Testis (tissue), 2 donors: ENCODE measurements at regions not wholly inside any gene's neighbourhood (a gene's known extent, or its start where the extent isn't known, plus 50 kb on each side); places are given as distances from the start of the nearest gene placed in this dataset.

Source experiments
- DNase-seq: peaks from one replicate; pipeline ENCODE4 v3.0.0-alpha.2; 2019
- H3K27ac ChIP-seq, 2 donors: fragments of 200-600 bp; sonication (generic); one replicate each; pipeline ENCODE4 v1.5.1; 2019
- H3K27me3 ChIP-seq: fragments of 200-600 bp; sonication (generic); one replicate; pipeline ENCODE4 v1.5.1; 2019
- H3K36me3 ChIP-seq: fragments of 200-600 bp; sonication (generic); one replicate; pipeline ENCODE4 v1.5.1; 2017; ENCODE audit warnings: low read depth; ENCODE audit errors: missing control alignments
- H3K4me1 ChIP-seq: fragments of 200-600 bp; sonication (generic); one replicate; pipeline ENCODE4 v1.5.1; 2019
- H3K4me3 ChIP-seq, 2 donors: fragments of 200-600 bp; sonication (generic); one replicate each; pipeline ENCODE4 v1.5.1; 2017 to 2019
- H3K9me3 ChIP-seq: fragments of 200-600 bp; sonication (generic); one replicate; pipeline ENCODE4 v1.5.1; 2017
- POLR2A ChIP-seq: fragments of 450-650 bp; IDR thresholded peaks from one replicate; pipeline ENCODE4 v1.6.1; 2017; ENCODE audit warnings: antibody characterized with exemption, mild to moderate bottlenecking, moderate library complexity
- WGBS, 2 donors: methylation state at CpG; one replicate each; pipeline ENCODE4 v1.1.5; 2018; 5-methylcytosine and 5-hydroxymethylcytosine counted together
- intact Hi-C: fragments of 100-400 bp; cut with DNase I; formaldehyde crosslinking; loops from one replicate; pipeline ENCODE4 v1.15.1; 2023; ENCODE audit warnings: low total_unique reads
- TF ChIP-seq, protein P1 (sequence below), 3 experiments: fragments of 450-650 bp in 2 of 3; fragments of 200-600 bp in 1 of 3; sonication (generic) in 1 of 3; IDR thresholded peaks; one replicate each; pipeline ENCODE4 v1.5.1; 2016 to 2019; ENCODE audit warnings: antibody characterized with exemption in 3 of 3, mild to moderate bottlenecking in 2 of 3, moderate library complexity in 1 of 3

DNA sequence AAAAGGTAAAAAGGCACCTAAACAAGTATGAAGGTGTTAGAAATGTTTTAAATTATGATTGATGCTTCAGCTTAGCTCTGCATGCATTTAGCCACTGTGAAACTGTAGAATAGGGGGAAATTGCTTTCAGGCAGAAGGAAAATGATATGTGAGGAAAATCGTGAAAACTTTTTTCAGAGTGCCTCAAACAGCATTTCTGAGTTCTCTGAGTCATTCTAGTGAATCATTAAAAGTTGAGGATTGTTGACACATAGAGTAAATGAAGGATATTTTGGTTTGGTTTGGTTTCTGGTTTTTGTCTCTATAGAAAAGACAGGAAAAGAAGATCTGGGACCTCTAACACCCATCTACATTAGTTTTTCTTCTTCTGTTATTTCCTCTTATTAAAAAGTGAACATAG lies 332.5 kb upstream of the TRAM1L1 start:
- DNase-seq = no peak
- TF ChIP-seq POLR2A = no peak
- TF ChIP-seq, protein P1, sequence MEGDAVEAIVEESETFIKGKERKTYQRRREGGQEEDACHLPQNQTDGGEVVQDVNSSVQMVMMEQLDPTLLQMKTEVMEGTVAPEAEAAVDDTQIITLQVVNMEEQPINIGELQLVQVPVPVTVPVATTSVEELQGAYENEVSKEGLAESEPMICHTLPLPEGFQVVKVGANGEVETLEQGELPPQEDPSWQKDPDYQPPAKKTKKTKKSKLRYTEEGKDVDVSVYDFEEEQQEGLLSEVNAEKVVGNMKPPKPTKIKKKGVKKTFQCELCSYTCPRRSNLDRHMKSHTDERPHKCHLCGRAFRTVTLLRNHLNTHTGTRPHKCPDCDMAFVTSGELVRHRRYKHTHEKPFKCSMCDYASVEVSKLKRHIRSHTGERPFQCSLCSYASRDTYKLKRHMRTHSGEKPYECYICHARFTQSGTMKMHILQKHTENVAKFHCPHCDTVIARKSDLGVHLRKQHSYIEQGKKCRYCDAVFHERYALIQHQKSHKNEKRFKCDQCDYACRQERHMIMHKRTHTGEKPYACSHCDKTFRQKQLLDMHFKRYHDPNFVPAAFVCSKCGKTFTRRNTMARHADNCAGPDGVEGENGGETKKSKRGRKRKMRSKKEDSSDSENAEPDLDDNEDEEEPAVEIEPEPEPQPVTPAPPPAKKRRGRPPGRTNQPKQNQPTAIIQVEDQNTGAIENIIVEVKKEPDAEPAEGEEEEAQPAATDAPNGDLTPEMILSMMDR (IDR thresholded peaks at IDR 0.05) = no peak
- 52 to 66% methylated on average over 1 of the region's 1 CpG for WGBS, 2 donors

DNA sequence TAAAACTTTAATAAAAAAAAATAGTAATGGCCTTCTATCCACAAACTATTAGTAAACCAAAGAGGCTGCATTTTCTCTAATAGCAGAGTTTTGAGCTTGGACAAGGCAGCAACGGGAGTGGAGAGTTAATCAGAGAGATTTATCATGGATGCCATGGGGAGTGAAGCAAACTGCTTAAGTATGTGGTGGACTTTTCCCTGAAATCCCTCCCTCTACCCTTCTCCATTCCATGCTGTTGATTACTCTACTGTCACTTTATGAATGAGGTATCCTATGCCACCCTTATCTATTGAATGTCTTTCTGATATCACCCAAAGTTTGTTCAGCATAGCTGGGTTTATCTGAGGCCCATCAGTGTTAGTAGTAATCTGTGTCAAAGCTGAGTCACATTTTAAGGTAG lies 335.6 kb upstream of the TRAM1L1 start:
- Histone ChIP-seq H3K4me3 (no peak overlapping the region), H3K4me1 (no peaks in the 10 kb centered on the region), H3K27ac (no peak overlapping the region), H3K9me3 (no peaks in the 10 kb centered on the region), H3K27me3 (no peaks in the 10 kb centered on the region), H3K36me3 (no peaks in the 10 kb centered on the region)
- no peak for TF ChIP-seq POLR2A
- TF ChIP-seq, protein P1 (IDR thresholded peaks at IDR 0.05) = no peak
- WGBS, 2 donors = 25 to 52% methylated on average over 1 of the region's 1 CpG
- DNase-seq = no peak
- intact Hi-C loops = no loop called here

More for the DNA sequence above, 332.5 kb upstream of the TRAM1L1 start:
- H3K4me1 ChIP-seq = no peaks in the 10 kb centered on the region
- H3K36me3 ChIP-seq = no peaks in the 10 kb centered on the region
- H3K9me3 ChIP-seq = no peaks in the 10 kb centered on the region
- H3K27me3 ChIP-seq = no peaks in the 10 kb centered on the region
- intact Hi-C loops = no loop called here
- no peak overlapping the region for H3K4me3 ChIP-seq
- H3K27ac ChIP-seq = no peak overlapping the region

DNA sequence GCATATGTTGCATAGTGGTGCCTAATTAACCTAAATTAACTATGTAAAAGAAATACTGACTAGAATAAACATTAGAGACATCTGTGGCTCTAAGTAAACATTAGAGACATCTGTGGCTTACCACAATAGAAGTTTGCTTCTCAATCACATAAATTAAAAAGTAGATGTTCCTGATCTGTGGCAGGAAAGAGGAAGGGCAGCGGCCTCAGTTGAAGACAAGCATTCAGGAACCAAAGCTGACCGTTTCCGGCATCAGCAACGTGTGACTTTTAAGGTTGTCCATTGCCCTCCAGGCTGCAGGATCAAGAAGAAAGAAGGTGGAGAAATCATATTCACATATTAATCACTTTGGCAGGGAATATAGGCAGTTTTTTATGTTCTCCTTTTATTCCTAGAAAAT lies 336.3 kb upstream of the TRAM1L1 start:
- WGBS, 2 donors = 47 to 61% methylated on average over 4 of the region's 4 CpGs
- intact Hi-C loops = no loop called here
- Histone ChIP-seq H3K4me1 (no peaks in the 10 kb centered on the region), H3K36me3 (no peaks in the 10 kb centered on the region), H3K9me3 (no peaks in the 10 kb centered on the region), H3K27me3 (no peaks in the 10 kb centered on the region), H3K4me3 (no peak overlapping the region), H3K27ac (no peak overlapping the region)
- TF ChIP-seq POLR2A = no peak
- TF ChIP-seq, protein P1 (IDR thresholded peaks at IDR 0.05) = no peak
- DNase-seq = no peak

DNA sequence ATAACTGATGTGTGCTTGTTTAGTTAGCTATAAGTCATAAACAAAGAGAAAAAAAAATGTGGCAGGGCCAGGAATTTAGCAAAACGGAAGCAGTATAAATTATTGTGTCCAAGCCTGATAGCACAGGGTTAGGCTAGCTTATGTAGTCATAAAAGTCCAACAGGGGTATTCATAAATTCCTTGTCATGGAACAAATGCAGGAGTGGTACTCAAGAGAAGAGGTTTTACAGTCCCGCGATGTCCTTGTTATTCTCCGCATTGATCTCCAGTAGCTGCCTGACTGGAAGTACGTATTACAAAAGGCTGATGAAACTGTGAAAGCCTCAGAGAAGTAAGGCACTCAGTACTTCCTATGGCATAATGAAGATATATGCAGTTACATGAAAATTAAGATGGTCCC lies 336.9 kb upstream of the TRAM1L1 start:
- Histone ChIP-seq H3K4me3 (no peak overlapping the region), H3K36me3 (no peaks in the 10 kb centered on the region), H3K4me1 (no peaks in the 10 kb centered on the region), H3K27me3 (no peaks in the 10 kb centered on the region), H3K27ac (no peak overlapping the region), H3K9me3 (no peaks in the 10 kb centered on the region)
- DNase-seq = no peak
- WGBS, 2 donors = 75% methylated on average over 5 of the region's 5 CpGs
- intact Hi-C loops = no loop called here
- TF ChIP-seq POLR2A = no peak
- TF ChIP-seq, protein P1 (IDR thresholded peaks at IDR 0.05) = no peak

DNA sequence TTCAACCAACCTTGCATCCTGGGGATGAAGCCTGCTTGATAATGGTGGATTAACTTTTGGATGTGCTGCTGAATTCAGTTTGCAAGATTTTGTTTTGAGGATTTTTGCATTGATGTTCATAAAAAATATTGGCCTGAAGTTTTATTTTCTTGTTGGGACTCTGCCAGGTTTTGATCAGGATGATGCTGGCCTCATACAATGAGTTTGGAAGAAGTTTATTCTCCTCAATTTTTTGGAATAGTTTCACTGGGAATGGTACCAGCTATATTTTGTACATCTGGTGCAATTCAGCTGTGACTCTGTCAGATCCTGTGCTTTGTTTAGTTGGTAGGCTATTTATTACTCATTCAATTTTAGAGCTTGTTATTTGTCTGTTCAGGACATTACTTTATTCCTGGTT lies 340.3 kb upstream of the TRAM1L1 start:
- H3K36me3 ChIP-seq = no peaks in the 10 kb centered on the region
- intact Hi-C loops = no loop called here
- H3K27me3 ChIP-seq = no peaks in the 10 kb centered on the region
- no peak for TF ChIP-seq POLR2A
- TF ChIP-seq, protein P1 (IDR thresholded peaks at IDR 0.05) = no peak
- no peak for DNase-seq
- H3K4me1 ChIP-seq = no peaks in the 10 kb centered on the region
- no peaks in the 10 kb centered on the region for H3K9me3 ChIP-seq
- H3K27ac ChIP-seq = no peak overlapping the region
- H3K4me3 ChIP-seq = no peak overlapping the region
